ENCODE measurements at regions not wholly inside any gene's neighbourhood (a gene's known extent, or its start where the extent isn't known, plus 50 kb on each side); places are given as distances from the start of the nearest gene placed in this dataset.

GRCh38 chr9:1875251-1875851, 139.8 kb upstream of the SMARCA2 start:
- H3K27me3 ChIP-seq (ENCODE audit: control insufficient read depth in 2 of 2, insufficient read depth in 2 of 2, low read length in 2 of 2) = no peaks in the 10 kb centered on the region
- H3K27me3 Mint-ChIP-seq (ENCODE audit: low read depth in 3 of 3) = peaks cover 0 to 3% (median 2%) of the 10 kb centered on the region in 3 donors
- H3K9me3 ChIP-seq (replicated peaks in 1 of 2; ENCODE audit: control insufficient read depth in 1 of 2, insufficient read depth in 1 of 2, low read length in 2 of 2) = no peaks in the 10 kb centered on the region
- H3K27ac ChIP-seq (ENCODE audit: low read depth in 1 of 2, low read length in 2 of 2) = no peak overlapping the region
- H3K36me3 ChIP-seq (replicated peaks in 1 of 2; ENCODE audit: control insufficient read depth in 1 of 2, insufficient read depth in 2 of 2, low read length in 2 of 2) = no peaks in the 10 kb centered on the region
- H3K4me1 Mint-ChIP-seq = no peaks in the 10 kb centered on the region
- no peak overlapping the region for H2AFZ ChIP-seq (ENCODE audit: insufficient read depth, low read depth, low read length, poor library complexity, severe bottlenecking)
- H3K36me3 Mint-ChIP-seq = no peaks in the 10 kb centered on the region
- no peaks in the 10 kb centered on the region for H3K79me2 ChIP-seq (ENCODE audit: insufficient read depth, low read length)
- H4K20me1 ChIP-seq (ENCODE audit: insufficient read depth, low read length) = no peaks in the 10 kb centered on the region
- intact Hi-C loops (cut with micrococcal nuclease) = no loop called here
- H3K4me2 ChIP-seq (replicated peaks; ENCODE audit: extremely low read depth, low read length, poor library complexity, severe bottlenecking) = no peak overlapping the region
- WGBS (ENCODE audit: insufficient coverage) = 90% methylated on average over 4 of the region's 8 CpGs
- H3K27ac Mint-ChIP-seq = peak overlapping the region in 1 of 7 donors; percentile 1
- no peaks in the 10 kb centered on the region for H3K4me1 ChIP-seq (ENCODE audit: control insufficient read depth in 1 of 2, insufficient read depth in 2 of 2, low read length in 2 of 2)
- peaks cover 0 to 1% (median 0%) of the 10 kb centered on the region in 7 donors for H3K9me3 Mint-ChIP-seq
- DNase-seq = no peak
- no peak overlapping the region for H3K9ac ChIP-seq (ENCODE audit: insufficient read depth, low read length, poor library complexity, severe bottlenecking)
- TF ChIP-seq CTCF (IDR thresholded peaks at IDR 0.05) = no peak
- H3K4me3 Mint-ChIP-seq = no peak overlapping the region
- no peak overlapping the region for H3K4me3 ChIP-seq (replicated peaks in 1 of 3; ENCODE audit: low read depth in 2 of 3, low read length in 3 of 3)

- H3K36me3 ChIP-seq (replicated peaks in 1 of 2; ENCODE audit: control insufficient read depth in 1 of 2, insufficient read depth in 2 of 2, low read length in 2 of 2) = no peaks in the 10 kb centered on the region
- intact Hi-C loops (cut with micrococcal nuclease) = no loop called here
- no peak overlapping the region for H3K9ac ChIP-seq (ENCODE audit: insufficient read depth, low read length, poor library complexity, severe bottlenecking)
- DNase-seq = no peak
- Mint-ChIP-seq H3K4me1 (no peaks in the 10 kb centered on the region), H3K27ac (peak overlapping the region in 1 of 7 donors; percentile 1), H3K4me3 (no peak overlapping the region), H3K27me3 (ENCODE audit: low read depth in 3 of 3) (peaks cover 0 to 3% (median 2%) of the 10 kb centered on the region in 3 donors), H3K9me3 (peaks cover 0 to 1% (median 0%) of the 10 kb centered on the region in 7 donors), H3K36me3 (no peaks in the 10 kb centered on the region)
- no peak overlapping the region for H2AFZ ChIP-seq (ENCODE audit: insufficient read depth, low read depth, low read length, poor library complexity, severe bottlenecking)
- H4K20me1 ChIP-seq (ENCODE audit: insufficient read depth, low read length) = no peaks in the 10 kb centered on the region
- 57% methylated on average over 3 of the region's 5 CpGs for WGBS (ENCODE audit: insufficient coverage)
- no peak overlapping the region for H3K4me2 ChIP-seq (replicated peaks; ENCODE audit: extremely low read depth, low read length, poor library complexity, severe bottlenecking)
- no peaks in the 10 kb centered on the region for H3K79me2 ChIP-seq (ENCODE audit: insufficient read depth, low read length)
- TF ChIP-seq CTCF (IDR thresholded peaks at IDR 0.05) = no peak
- H3K27me3 ChIP-seq (ENCODE audit: control insufficient read depth in 2 of 2, insufficient read depth in 2 of 2, low read length in 2 of 2) = no peaks in the 10 kb centered on the region
- no peaks in the 10 kb centered on the region for H3K9me3 ChIP-seq (replicated peaks in 1 of 2; ENCODE audit: control insufficient read depth in 1 of 2, insufficient read depth in 1 of 2, low read length in 2 of 2)
- no peak overlapping the region for H3K27ac ChIP-seq (ENCODE audit: low read depth in 1 of 2, low read length in 2 of 2)
- no peaks in the 10 kb centered on the region for H3K4me1 ChIP-seq (ENCODE audit: control insufficient read depth in 1 of 2, insufficient read depth in 2 of 2, low read length in 2 of 2)
- no peak overlapping the region for H3K4me3 ChIP-seq (replicated peaks in 1 of 3; ENCODE audit: low read depth in 2 of 3, low read length in 3 of 3)
Measured at GRCh38 chr9:1875921-1876448, 139.2 kb upstream of the SMARCA2 start.

All from CD14-positive monocyte (primary cell).